Calu3 (cell line): ENCODE measurements at regions not wholly inside any gene's neighbourhood (a gene's known extent, or its start where the extent isn't known, plus 50 kb on each side); places are given as distances from the start of the nearest gene placed in this dataset.

Experiments
- BruUV-seq: library from RNA; stranded (reverse); fragments of 400-500 nt; replicated peaks from 2 replicates; lab custom pipeline; 2021; lab: Mats Ljungman, UMichigan
- CTCF ChIA-PET: fragments of 300-600 bp; sonication (Branson Sonifier 250); formaldehyde crosslinking; loops from one replicate; lab custom pipeline; 2022; ENCODE audit warnings: antibody characterized with exemption; lab: Charles Lee
- DNase-seq: peaks from one replicate; pipeline ENCODE4 v3.0.0; 2022
- H3K27ac Mint-ChIP-seq: one replicate; pipeline ENCODE4 v1.8.0; 2022; ENCODE audit warnings: mixed read lengths; ENCODE audit not compliant: unreplicated experiment
- H3K27me3 Mint-ChIP-seq: one replicate; pipeline ENCODE4 v1.8.0; 2022; ENCODE audit warnings: mixed read lengths; ENCODE audit not compliant: unreplicated experiment
- H3K36me3 Mint-ChIP-seq: one replicate; pipeline ENCODE4 v1.8.0; 2022; ENCODE audit warnings: mild to moderate bottlenecking, moderate library complexity, mixed read lengths; ENCODE audit not compliant: insufficient read depth, unreplicated experiment
- H3K4me1 Mint-ChIP-seq: one replicate; pipeline ENCODE4 v1.8.0; 2022; ENCODE audit warnings: mild to moderate bottlenecking, low read depth, mixed read lengths; ENCODE audit not compliant: unreplicated experiment
- H3K4me3 Mint-ChIP-seq: one replicate; pipeline ENCODE4 v1.8.0; 2022; ENCODE audit warnings: mild to moderate bottlenecking, low read depth, moderate library complexity, mixed read lengths; ENCODE audit not compliant: unreplicated experiment
- H3K9me3 Mint-ChIP-seq: one replicate; pipeline ENCODE4 v1.8.0; 2022; ENCODE audit warnings: low read depth, mixed read lengths; ENCODE audit not compliant: unreplicated experiment
- intact Hi-C: fragments of 100-400 bp; cut with micrococcal nuclease; formaldehyde crosslinking; loops from one replicate; pipeline ENCODE4 v1.10.0; 2022; ENCODE audit not compliant: unreplicated experiment
- TF ChIP-seq, protein P1 (sequence below): fragments of 200-600 bp; IDR thresholded peaks from one replicate; pipeline ENCODE4 v1.8.0; 2022; ENCODE audit warnings: antibody characterized with exemption; ENCODE audit not compliant: unreplicated experiment

DNA sequence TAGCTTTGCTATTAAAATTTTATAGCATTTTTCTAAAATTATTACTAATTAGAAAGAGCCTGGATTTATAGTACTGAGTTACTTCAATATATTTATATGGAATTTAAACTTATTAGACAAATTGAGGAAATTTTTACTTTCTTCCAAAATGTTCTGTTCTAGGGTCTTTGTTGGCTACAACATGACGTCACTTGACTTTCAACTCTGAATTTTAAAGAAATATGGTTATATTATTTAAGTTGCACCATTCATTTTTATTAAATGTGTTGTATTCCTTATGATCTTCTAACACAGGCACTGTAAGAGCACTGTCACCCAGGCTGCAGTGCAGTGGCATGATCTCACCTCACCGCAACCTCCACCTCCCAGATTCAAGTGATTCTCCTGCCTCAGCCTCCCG lies 119.4 kb upstream of the CYLC2 start:
- no peak for DNase-seq
- Mint-ChIP-seq H3K9me3 (peaks cover 6% of the 10 kb centered on the region), H3K36me3 (no peaks in the 10 kb centered on the region), H3K4me3 (no peak overlapping the region), H3K27me3 (no peaks in the 10 kb centered on the region), H3K27ac (no peak overlapping the region), H3K4me1 (no peaks in the 10 kb centered on the region)
- TF ChIP-seq, protein P1, sequence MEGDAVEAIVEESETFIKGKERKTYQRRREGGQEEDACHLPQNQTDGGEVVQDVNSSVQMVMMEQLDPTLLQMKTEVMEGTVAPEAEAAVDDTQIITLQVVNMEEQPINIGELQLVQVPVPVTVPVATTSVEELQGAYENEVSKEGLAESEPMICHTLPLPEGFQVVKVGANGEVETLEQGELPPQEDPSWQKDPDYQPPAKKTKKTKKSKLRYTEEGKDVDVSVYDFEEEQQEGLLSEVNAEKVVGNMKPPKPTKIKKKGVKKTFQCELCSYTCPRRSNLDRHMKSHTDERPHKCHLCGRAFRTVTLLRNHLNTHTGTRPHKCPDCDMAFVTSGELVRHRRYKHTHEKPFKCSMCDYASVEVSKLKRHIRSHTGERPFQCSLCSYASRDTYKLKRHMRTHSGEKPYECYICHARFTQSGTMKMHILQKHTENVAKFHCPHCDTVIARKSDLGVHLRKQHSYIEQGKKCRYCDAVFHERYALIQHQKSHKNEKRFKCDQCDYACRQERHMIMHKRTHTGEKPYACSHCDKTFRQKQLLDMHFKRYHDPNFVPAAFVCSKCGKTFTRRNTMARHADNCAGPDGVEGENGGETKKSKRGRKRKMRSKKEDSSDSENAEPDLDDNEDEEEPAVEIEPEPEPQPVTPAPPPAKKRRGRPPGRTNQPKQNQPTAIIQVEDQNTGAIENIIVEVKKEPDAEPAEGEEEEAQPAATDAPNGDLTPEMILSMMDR, result no peak
- no TSS peak for BruUV-seq
- intact Hi-C loops, result no loop called here
- CTCF ChIA-PET, result no interaction called here

DNA sequence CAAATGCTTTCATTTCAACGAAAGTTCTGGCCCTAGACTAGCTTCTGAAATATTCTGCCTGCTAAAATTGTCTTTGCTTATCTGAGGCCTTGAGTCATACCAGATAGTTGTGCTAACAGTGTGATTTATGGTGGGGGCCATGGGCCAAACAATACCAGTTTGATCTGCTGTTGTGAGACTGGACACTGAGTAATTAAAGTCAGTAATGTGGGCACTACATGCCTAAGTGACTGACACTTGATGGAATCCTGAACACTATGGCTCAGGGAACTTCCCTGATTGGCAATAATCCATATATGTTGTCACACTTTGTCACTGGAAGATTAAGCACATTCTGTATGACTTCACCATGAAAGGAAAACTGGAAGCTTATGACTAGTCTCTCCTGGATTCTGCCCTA lies 127.6 kb upstream of the CYLC2 start:
- Mint-ChIP-seq H3K27ac (peak overlapping the region; percentile 38), H3K36me3 (no peaks in the 10 kb centered on the region), H3K4me3 (no peak overlapping the region), H3K27me3 (no peaks in the 10 kb centered on the region), H3K4me1 (peaks cover 8% of the 10 kb centered on the region), H3K9me3 (no peaks in the 10 kb centered on the region)
- CTCF ChIA-PET, result no interaction called here
- BruUV-seq, result no TSS peak
- TF ChIP-seq, protein P1, result no peak
- intact Hi-C loops, result no loop called here
- peak; percentile 13 for DNase-seq

DNA sequence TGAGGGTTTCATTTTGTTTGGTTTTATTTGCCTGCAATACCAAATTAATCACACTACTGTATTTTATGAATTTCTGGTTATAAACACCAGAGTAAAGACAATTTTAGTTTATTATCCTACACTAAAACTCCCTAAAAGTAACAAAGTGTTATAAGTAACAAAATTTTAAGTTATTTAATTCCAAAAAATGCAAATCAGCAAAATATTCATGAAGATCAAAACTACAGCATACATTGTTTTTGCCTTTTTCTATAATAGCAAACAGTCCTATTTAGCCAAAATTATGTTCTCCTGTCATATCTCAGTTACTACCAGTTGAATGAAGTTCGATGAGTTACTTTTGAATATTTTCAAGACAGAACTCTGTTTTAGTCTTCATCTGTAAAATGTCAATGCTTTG lies 132.7 kb upstream of the CYLC2 start:
- intact Hi-C loops, result no loop called here
- no peaks in the 10 kb centered on the region for H3K36me3 Mint-ChIP-seq

DNA sequence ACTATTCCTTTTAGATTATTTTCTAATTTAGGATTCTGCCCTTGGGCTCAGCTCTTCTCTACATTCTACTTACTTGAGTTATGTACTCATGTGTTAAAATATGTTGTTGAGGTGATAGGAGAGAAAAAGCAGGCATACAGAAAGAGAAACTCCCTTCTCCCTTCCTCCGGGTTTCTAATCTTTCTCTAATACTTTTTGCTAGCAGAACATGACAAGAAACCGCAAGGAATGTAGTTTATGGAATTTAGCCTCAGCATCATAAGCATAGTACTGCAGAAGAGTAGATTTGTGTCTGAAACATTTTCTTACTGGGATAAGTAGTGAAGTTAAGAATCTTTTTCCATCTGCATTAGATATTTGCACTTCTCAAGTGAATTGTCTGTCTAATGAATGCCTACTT lies 139.5 kb upstream of the CYLC2 start:
- Mint-ChIP-seq H3K9me3 (no peaks in the 10 kb centered on the region), H3K4me1 (no peaks in the 10 kb centered on the region), H3K36me3 (no peaks in the 10 kb centered on the region), H3K4me3 (no peak overlapping the region), H3K27me3 (no peaks in the 10 kb centered on the region), H3K27ac (no peak overlapping the region)
- intact Hi-C loops, result no loop called here
- no peak for DNase-seq
- TF ChIP-seq, protein P1, result no peak
- CTCF ChIA-PET, result no interaction called here
- no TSS peak for BruUV-seq

More for the DNA sequence above, 132.7 kb upstream of the CYLC2 start:
- no TSS peak for BruUV-seq
- no peaks in the 10 kb centered on the region for H3K9me3 Mint-ChIP-seq
- CTCF ChIA-PET, result no interaction called here
- no peak for DNase-seq
- no peaks in the 10 kb centered on the region for H3K27me3 Mint-ChIP-seq
- H3K4me1 Mint-ChIP-seq, result peaks cover 4% of the 10 kb centered on the region
- H3K27ac Mint-ChIP-seq, result no peak overlapping the region
- TF ChIP-seq, protein P1, result no peak
- no peak overlapping the region for H3K4me3 Mint-ChIP-seq
